NCI-H2029 (cell line): ENCODE measurements at regions not wholly inside any gene's neighbourhood (a gene's known extent, or its start where the extent isn't known, plus 50 kb on each side); places are given as distances from the start of the nearest gene placed in this dataset.
A peak's percentile ranks its signal among the peaks of the same experiment; 100 is the strongest.
"Not testable (repeated sequence)": the region's sequence is repeated elsewhere in the genome, so short reads cannot be mapped to it uniquely, and the experiment has no call there.

ENCODE experiments used
- DNase-seq: peaks from one replicate; lab custom pipeline; 2025; lab: John Stamatoyannopoulos, UW

DNA sequence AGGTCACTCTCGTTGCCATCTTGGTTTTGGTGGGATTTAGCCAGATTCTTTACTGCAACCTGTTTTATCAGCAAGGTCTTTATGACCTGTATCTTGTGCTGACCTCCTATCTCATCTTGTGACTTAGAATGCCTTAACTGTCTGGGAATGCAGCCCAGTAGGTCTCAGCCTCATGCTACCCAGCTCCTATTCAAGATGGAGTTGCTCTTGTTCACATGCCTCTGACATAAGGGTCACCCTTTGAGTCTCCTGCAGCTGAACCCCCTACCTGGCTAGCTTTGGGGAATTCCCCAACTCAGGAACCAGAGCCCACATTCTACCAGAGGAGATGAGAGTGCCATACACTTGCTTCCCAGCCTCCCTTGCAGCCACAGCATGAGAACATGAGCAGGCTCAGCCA is 123.0 kb upstream of the ARHGEF3 start:
- DNase-seq: not testable (repeated sequence)

DNA sequence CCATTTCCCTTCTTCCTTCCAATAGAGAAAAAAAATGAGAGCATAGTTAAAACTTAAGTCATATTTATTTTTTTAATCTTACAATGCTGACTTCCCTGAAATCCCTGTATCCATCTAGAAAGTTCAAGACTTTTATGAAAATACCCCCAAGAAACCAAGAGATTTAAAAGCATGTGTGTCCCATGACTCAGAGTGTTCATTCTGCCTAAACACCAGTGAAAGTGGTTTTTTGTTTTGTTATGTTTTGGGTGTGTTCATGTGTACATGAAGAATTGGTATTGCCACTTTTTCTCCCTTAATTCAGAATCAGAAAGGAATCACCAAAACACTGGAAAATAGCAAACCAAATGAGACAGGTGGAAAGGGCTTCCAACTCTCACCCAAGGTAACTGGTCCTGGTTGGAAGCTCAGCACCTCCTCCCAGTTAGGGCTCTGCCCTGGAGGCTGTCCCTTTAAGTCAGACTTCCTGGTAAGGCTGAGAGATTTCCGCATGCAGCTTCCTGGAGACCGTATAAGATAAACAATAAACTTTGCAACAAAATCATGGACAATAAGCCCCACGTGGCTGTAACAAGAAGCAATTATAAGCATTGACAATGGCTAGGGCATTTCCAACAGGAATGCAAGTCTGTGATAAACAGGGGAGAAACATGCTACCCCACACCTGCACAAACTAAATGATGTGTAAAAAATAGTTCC is 121.9 kb upstream of the ARHGEF3 start:
- DNase-seq: peak; percentile 43

DNA sequence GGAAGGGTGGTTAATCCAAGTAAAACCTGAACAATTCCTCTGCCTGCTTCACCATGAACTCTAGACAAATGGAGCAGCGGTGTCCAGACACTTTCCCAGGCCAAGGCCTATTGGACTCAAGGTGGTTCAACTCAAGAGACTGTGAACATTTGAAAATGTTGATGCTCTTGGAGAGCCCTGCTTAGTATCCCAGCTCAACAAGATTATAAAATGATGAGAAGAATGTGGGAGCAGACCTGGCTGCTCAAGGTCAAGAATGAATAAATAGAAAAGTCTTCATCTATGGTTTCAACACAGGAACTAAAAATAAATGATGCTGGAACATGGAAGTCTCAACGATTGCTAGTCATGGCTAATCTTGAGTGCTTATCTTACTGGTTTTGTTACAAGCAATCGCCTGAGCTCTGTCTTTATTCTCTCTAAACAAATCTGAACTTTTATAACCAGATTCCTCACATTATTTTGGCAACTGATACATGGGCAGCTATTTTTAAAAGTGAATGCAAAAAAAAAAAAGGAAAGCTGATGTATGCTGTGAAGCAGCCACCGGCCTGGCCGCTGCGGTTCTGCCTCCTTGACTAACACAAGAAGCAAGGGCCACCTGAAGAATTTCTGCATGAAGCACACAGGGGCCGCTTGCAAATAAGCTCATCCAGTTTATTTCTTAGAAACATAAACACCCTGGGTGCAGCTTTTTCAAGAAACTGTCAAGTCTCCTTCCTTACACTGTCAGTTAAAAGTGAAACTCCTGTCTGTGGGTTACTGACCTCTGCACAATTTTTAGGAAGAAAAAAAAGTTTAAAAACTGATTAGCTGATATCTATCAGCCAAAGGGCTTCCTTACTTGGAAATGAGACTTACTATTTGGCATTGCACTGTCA is 120.1 kb upstream of the ARHGEF3 start:
- DNase-seq: no peak

DNA sequence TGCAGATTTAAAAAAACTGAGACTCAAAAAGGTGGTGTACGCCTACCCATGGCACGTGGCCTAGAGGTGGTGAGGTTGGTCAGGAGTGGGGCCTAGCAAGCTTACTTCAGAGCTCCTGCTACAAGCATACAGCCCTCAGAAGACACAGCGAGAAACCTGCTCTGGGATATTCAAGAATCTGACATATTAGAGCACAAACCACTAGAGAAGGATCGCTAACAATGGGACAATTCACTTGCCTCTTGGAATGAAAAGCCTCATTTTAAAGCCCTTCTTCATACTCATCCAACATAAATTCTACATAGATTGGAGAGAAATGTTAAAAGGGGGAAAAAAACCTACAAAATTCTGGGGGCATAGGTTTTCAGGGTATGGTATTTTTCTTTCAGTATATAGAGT is 118.0 kb upstream of the ARHGEF3 start:
- DNase-seq: no peak

DNA sequence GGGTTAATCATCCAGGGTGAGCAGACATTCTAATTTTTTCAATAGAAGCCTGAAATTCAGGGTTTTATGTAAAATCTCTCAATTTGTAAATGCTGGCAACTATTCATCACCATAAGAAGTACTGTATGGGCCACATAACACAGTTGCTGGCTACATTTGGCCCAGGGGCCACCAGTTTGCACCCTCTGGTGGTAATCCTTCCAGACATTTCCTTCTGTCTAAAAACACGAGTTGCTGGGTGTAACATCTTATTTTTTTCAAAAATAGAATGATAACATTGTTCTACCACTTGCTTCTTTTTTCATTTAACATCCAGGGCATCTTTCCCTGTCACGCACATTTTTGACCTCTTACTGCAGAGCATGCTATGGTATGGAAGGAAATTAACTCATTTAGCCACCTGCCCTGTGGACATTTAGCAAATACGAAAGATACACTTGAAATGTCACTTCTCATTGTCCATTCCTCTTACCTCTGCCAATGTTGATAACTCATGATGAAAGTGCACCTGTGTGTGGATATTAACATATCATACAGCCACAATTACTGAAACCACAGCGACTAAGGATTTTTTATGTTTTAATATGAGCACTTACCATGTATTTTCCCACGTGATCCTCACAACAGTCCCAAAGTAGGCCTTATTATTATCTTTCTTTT is 117.5 kb upstream of the ARHGEF3 start:
- DNase-seq: peak; percentile 57

DNA sequence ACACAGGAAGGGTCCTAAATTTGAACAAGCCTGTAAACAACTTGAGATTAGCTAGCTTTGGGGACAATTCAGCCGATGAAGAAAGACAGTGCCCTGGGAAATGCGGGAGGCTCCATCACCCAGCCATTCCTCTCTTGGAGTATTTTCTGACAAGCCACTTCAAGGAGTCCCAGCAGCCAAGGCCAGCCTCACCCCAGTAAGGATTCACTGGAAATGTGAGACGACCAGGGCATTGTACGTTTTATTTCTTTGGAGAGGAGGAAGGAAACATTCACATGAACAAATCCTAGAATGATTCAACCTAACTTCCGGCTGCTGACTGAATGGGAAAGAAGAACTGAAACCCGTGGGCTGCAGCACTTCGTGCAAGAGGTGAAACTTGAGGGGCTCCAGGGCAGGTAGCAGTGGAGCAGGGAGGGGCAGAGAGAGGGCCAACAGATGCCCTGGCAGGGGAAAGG is 116.4 kb upstream of the ARHGEF3 start:
- DNase-seq: peak; percentile 19

DNA sequence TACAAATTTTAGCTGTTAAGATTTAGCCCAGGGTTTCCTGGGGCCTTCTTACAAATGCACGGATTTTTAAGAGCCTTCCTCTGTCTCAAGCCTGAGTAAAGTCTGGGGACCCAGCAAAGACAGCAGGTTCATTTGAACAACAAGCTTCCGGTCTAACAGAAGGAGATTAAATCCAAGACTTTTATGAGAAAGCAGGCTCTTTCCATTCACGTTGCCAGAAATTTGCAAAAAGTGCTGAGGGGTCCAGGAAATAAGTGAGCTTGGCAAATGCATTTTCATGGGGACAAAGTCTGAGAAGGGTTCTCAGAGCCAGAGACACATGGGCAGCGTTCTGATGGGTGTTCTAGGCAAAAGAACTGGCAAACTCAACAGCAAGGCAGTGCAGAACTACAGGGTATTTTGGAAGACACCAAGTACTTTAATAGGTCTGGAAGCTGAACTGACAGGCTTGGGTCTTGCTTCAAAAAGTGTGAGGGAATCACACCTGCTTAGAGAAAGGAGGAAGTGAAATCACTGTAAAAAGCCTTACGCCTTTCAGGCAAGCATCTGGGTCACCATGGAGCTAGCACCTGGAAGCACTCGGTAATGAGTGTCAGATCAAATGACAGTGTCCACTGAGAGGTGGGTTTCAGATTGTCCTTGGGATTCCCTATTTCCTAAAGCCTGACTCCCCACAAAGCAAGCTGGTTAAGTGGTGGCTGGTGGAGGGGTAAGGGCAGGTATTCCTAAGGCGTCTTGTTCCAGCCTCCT is 115.8 kb upstream of the ARHGEF3 start:
- DNase-seq: peak; percentile 78

DNA sequence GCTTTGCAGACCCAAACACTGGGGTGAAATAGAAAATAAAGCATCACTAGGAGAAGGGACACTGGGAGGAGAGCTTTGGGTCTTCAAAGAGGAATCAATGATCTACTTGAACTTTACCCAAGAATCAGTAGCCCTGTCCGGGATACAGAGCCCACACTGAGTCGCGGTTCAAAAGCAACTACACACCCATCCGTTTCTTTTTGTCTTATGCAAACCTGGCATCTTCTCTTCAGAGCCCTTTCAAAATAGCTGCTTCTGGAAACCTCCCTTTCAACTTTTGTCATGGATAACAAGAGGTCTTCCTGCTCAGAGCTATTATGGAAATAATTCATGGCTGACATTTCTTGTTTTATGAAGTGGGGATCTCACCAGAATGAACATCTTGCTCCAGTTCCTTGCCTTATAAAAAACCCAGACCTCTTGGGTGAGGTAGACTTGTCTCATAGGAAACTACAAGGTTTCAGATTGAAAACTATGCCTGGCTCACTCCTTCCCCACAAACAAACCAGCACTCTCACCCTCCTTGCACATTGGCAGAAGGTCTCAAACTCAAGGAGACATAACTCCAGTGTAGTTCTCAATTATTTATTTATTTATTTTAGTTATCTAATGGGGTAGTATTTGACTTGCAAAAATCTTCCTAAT is 115.1 kb upstream of the ARHGEF3 start:
- no peak for DNase-seq

DNA sequence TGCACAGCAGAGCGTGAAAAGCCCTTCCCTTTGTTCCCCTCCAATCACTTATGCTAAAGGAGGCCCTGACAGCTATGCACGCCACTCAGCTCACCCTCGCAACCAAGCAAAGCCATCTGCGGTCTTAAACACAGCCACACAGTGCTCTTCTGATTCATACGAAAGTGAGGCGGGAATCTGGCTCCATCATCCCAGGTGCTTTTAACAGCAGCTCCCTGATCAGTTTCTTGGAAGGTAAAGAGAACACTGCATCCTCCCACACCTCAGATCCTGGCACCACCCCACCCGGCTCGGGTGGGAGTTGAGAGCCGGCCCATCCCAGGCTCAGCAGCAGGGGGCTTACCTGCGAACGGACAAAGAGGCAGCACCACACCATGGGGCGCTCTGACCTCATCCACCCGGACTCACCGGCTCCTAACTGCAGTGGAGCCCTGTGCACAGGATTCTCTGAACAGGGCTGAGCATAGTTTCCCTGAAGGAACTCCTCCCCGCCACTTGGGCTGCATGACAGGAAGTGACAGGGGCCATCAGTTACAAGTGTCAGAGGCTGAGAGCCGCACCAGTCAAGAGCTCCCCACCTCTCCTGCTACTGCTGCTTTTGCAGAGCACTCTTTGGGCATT is 114.3 kb upstream of the ARHGEF3 start:
- DNase-seq: no peak

DNA sequence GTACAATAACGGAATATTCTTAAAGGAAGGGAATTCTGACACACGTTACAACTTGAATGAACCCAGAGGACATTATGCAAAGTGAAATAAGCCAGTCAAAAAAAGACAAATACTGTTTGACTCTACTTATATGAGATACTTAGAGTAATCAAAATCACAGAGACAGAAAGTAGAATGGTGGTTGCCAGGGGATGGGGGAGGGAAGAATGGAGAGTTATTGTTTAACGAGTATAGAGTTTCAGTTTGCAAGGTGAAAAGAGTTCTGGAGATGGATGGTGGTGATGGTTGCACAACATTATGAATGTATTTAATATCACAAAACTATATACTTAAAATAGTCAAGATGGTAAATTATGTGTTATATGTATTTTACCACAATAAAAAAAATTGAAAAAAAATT is 112.9 kb upstream of the ARHGEF3 start:
- no peak for DNase-seq

DNA sequence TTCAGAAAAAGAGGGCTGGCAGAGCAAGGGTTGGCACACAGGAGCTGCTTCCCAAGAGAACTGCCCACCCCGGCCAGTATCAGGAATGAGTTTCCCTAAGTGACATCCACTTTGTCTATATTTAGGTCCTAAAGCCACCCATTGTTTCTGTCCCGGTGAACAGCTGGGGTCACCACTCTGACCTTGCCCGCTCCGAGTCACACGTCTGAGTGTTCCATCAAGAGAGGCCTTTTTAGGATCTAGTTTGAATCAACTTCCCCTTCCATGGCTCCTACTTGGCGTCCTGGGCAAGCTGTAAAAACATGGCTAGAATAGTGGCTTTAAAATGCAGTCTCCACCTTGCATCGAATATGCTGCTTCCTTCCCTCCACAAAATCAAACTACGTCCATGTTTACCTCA is 109.6 kb upstream of the ARHGEF3 start:
- DNase-seq: no peak

DNA sequence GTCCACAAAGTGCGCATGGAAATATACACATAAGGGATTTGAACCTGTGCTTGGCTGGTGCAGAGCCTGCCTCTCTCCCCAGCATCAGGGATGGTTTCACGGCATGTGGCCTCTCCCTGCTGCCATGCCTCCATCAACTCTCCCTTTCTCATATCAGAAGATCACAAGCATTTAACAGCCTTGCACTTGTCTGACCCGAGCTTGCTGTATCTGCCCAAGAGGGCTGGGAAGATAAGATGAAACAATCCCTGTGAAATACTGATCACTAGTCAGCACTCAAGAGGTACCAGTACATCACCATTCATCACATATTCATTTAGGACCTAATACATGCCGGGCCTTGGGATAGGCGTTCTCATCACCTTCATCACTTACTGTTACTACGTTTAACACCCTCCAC is 107.6 kb upstream of the ARHGEF3 start:
- DNase-seq: no peak

DNA sequence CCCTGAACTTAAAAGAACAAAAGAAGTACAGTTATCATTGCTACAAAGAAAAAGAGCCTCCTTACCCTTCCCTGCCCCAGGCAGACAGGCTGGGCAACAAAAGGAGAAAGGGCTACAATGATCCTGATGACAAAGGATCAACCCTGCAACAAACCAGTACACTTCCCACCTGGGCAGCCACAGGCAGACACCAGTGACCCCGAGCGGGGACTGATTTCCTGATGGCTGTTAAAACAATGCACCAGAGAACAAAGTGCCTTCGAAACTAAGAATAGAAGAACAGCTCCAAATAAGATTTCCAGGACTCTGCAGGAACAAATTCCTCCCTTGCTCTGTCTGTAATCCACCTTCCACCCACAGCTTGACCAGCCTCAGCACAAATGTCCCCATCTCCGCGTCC is 106.3 kb upstream of the ARHGEF3 start:
- DNase-seq: no peak

DNA sequence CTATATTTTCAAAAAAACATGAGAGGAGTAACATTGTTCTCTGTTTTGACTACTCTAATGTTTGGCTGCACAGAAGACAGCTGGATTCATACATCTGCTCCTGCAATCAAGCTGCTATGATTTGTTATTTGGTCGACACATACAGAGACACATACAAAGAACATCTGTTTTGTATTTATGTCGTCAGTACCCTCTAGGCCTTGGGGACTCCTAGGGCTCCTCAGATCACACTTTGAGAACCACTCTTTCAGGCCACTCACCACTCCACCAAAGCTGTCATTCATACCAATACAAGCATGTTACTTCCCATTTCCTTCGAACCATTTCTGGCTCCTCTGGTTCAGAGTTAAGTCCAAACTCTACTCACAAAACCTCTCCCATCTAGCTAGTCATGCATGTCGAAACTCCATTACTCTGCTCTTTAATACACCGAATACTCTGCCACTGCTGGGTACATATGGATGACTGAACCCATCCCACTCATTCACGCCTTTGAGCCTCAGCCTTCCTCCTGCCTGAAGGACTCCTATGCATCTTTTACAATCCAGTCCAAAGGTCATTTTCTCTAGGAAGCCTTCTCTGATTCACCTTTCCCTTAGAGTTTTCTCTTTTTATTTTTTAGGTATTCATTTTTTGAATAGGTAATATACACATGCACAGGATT is 102.9 kb upstream of the ARHGEF3 start:
- DNase-seq: no peak

DNA sequence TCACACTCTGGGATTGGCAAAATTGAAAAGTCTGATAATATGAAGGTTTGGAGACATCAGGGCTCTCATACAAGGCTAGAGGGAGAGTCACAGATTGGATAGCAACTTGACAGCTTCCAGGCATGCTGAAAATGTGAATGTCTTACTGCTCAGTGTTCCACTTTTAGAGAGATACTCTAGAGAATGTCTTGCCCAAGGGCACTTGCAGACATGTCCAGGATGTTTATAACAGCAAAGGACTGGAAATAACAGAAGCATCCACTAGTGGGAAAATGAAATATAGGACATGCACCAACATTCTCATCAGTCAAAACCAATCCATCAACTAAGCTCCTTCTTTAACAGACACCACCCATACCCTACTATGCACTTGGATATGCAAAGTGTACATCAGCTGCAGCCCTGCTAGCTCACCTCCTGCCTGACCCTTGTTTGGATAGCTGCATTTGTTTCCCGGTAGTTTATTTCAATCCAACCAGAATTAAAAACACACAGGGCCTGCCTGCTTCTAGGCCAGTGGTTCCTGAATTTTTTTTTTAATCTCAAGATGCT is 101.6 kb upstream of the ARHGEF3 start:
- no peak for DNase-seq

DNA sequence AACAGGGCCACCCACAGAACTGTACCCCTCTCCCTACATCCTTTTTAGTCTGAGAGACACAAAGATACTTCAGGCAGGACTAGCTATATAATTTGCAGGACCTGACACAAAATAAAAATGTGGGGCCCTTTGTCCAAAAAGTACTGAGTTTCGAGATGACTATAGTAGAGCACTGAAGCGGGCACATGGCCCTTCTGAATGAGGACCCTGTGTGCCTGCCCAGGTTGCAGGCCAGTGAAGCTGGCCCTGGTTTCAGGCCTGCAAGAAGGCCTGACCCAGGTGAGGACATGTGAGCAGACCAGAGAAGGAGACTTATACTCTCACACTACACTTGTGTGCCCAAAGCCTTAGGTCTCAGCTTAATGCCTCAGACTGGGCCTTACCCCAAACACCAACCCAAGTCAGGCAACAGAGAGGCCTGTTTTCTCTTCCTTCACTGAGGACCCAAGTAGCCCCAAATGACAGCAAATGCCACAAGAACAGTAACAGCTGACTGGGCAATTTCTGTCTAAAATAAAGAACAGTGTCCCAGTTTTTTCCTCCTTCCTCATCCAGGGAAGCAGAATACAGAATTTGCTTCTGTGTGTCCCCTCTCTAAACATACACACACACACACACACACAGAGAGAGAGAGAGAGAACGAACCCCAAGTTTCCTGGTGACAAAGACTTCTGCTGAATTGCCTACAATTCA is 100.9 kb upstream of the ARHGEF3 start:
- no peak for DNase-seq

DNA sequence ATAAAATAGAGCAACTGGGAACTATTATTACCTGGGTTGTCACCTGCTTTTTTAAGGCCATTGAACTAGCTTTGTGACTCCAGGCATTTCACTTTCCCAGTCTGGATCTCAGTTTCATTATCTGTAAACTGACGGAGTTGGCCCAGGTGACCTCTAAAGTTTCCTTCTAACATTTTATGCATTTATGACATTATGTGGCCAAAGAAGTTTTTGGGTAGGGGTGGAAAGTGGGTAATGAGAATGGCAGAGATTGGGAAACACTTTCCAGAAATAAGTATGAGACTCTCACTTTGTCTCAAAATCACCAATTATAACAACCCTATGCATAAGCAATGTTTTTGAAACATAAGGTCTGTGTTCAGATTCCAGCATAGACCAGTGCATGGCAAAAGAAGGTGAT is 99.1 kb upstream of the ARHGEF3 start:
- DNase-seq: no peak

DNA sequence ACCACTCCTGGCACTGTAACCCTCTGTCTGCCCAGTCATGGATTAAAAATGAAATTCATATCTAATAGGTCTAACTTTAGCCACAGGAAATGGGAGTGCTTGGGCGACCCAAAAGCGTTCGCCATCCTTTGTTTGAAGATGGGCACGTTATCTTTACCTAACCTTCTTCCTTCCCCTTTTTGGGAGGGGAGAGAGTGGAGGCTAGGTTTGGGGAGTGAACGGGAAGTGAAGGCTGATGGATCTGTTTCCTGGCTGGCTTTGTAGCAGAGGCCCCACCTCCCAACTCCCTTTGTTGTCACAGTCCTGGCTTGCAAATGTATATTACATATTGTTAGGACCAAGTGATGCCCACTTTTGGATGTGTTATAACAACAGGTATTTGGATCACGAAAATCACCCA is 98.1 kb upstream of the ARHGEF3 start:
- no peak for DNase-seq

DNA sequence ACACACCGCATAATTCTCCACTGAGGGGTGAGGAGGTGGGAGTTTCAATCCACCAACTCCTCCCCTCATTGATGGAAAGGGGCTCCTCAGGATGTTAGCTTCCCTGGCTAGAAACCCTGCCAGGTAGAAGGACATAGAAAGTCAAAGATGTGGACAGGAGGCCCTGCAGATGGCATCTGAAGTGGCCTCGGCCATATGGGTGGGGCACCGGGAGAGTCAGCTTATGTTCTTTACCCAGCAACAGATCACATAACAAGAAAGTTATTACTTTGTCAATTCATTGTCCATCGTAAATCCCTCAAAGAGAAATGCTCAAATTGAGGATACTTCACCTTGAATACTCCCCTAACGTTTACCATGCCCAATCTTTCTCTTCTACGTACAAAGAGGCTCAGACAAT is 97.3 kb upstream of the ARHGEF3 start:
- no peak for DNase-seq

DNA sequence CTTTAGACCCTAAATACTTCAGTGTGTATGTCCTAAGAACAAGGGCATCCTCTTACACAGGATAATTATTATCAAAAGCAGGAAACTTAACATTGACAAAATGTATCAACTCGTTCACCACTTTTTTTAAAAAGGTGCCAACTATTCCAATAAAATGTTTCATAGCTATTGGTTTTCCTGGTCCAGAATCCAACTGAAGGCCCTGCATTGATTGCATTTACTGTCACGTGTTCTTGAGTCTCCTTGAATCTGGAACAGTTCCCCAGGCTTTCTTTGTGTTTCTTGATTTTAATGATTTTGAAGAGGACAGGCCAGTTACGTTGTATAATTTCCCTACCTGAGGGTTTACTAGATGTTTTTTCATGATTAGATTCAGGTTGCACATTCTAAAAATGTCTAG is 94.6 kb upstream of the ARHGEF3 start:
- no peak for DNase-seq
